ENCODE measurements at regions not wholly inside any gene's neighbourhood (a gene's known extent, or its start where the extent isn't known, plus 50 kb on each side); places are given as distances from the start of the nearest gene placed in this dataset.

DNA sequence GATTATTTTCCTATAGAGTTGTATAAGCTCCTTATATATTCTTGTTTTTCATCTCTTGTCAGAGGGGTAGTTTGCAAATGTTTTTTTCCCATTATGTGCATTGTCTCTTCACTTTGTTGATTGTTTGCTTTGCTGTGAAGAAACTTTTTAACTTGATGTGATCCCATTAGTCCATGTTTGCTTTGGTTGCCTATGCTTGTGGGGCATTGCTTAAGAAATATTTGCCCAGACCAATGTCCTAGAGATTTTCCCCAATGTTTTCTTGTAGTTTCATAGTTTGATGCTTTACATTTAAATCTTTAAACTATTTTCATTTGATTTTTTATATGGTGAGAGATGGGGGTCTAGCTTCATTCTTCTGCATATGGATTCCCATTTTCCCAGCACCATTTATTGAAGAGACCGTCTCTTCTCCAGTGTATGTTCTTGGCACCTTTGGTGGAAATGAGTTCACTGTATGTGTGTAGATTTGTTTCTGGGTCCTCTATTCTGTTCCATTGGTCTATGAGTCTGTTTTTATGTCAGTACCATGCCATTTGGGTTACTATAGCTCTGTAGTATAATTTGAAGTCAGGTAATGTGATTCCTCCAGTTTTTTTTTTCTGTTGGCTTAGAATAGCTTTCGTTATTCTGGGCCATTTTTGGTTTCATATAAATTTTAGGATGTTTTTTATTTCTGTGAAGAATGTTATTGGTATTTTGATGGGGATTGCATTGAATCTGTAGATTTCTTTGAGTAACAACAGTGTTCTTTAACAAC lies 165.8 kb downstream of the ABCA8 start:
- Mint-ChIP-seq H3K4me3 (ENCODE audit: low read depth) (no peak overlapping the region), H3K4me1 (ENCODE audit: low read depth) (peaks cover 17% of the 10 kb centered on the region), H3K9me3 (ENCODE audit: low read depth) (peaks cover 18% of the 10 kb centered on the region), H3K27ac (no peak overlapping the region), H3K36me3 (ENCODE audit: insufficient read depth) (no peaks in the 10 kb centered on the region), H3K27me3 (no peaks in the 10 kb centered on the region)
- no peak for DNase-seq (ENCODE audit: low spot score, unreplicated experiment)
- TF ChIP-seq, protein P1, sequence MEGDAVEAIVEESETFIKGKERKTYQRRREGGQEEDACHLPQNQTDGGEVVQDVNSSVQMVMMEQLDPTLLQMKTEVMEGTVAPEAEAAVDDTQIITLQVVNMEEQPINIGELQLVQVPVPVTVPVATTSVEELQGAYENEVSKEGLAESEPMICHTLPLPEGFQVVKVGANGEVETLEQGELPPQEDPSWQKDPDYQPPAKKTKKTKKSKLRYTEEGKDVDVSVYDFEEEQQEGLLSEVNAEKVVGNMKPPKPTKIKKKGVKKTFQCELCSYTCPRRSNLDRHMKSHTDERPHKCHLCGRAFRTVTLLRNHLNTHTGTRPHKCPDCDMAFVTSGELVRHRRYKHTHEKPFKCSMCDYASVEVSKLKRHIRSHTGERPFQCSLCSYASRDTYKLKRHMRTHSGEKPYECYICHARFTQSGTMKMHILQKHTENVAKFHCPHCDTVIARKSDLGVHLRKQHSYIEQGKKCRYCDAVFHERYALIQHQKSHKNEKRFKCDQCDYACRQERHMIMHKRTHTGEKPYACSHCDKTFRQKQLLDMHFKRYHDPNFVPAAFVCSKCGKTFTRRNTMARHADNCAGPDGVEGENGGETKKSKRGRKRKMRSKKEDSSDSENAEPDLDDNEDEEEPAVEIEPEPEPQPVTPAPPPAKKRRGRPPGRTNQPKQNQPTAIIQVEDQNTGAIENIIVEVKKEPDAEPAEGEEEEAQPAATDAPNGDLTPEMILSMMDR (IDR thresholded peaks at IDR 0.05; ENCODE audit: unreplicated experiment): no peak

DNA sequence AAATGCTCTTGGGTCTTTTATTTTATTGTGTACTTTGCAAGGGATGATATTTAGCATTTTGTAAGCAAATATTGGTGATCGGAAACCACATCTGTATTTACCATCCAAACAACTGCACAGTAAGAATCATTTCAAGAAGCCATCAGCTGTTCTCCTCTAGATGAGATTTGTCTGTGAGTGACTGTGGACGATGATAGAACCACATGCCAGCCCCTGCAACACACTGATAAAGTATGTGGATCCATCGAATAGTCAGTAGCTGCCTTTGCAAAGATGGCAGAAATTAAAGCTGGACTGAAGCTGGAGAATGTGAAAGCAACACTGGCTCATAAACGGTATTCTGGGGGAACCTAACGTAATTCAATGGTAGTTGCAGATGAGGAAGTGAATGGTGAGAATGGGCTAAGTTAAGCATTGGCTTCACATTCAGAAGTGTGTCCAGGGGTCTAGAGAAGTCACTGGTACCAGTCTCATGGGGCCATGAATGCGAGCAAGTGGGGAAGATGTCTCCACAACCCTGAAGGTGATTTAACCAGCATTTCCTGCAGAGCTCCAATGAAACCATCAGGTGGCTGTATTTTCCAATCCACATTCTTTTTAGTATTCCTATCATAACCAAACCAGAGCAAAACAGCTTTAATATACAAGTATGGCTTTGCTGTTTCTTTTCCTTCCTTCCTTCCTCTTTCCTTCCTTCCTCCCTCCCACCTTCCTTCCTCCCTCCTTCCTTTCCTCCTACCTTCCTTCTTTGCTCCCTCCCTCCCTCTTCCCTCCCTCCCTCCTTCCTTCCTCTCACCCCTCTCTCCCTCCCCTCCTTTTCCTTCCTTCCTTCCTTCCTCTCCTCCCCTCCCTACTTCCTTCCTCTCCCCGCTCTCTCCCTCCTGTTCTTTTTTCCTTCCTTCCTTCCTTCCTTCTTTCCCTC lies 169.4 kb downstream of the ABCA8 start:
- no peak overlapping the region for H3K4me3 Mint-ChIP-seq (ENCODE audit: low read depth)
- DNase-seq (ENCODE audit: low spot score, unreplicated experiment): no peak
- no peaks in the 10 kb centered on the region for H3K27me3 Mint-ChIP-seq
- no peak overlapping the region for H3K27ac Mint-ChIP-seq
- H3K9me3 Mint-ChIP-seq (ENCODE audit: low read depth): peaks cover 18% of the 10 kb centered on the region
- H3K36me3 Mint-ChIP-seq (ENCODE audit: insufficient read depth): peaks cover 2% of the 10 kb centered on the region
- TF ChIP-seq, protein P1 (IDR thresholded peaks at IDR 0.05; ENCODE audit: unreplicated experiment): no peak
- H3K4me1 Mint-ChIP-seq (ENCODE audit: low read depth): no peaks in the 10 kb centered on the region

DNA sequence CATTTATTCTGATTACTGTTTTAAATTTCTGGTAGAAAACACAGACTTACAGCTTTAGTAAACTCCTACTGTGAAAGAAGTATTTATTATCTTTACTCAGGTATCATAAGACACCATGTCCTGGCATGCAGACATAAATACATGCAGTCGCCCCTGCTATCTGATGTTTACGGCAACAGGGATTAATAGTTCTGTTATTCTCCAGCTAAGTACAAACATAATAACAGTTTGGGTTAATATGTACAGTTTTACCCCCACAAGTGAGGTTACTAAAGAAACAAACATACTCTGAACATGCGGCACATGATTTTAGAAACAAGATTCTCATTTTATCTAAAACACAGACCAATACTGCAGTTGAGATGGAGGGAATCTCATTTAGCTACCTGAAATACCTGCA lies 170.8 kb downstream of the ABCA8 start:
- Mint-ChIP-seq H3K4me3 (ENCODE audit: low read depth) (no peak overlapping the region), H3K27me3 (no peaks in the 10 kb centered on the region), H3K36me3 (ENCODE audit: insufficient read depth) (peaks cover 2% of the 10 kb centered on the region), H3K27ac (no peak overlapping the region), H3K4me1 (ENCODE audit: low read depth) (peaks cover 1% of the 10 kb centered on the region), H3K9me3 (ENCODE audit: low read depth) (peaks cover 8% of the 10 kb centered on the region)
- DNase-seq (ENCODE audit: low spot score, unreplicated experiment): no peak
- TF ChIP-seq, protein P1 (IDR thresholded peaks at IDR 0.05; ENCODE audit: unreplicated experiment): no peak

DNA sequence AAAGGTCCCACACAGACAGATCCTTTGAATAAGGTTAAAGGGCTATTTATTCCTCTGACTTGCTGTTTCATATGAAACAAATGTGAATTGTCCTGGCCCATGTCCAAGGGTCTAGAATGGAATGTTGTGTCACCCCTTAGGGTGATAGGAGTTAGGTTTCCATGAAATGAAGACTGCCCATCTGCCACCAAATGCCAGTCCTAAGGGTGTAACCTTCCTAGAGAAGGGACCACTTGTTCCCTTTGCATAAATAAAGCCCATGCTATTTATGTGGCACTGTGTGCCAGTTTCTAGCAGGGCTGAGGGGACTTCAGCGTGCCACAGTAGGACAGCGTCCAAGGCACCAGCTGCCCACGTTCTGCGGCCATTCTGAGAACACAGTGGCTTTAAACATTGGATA lies 171.3 kb downstream of the ABCA8 start:
- Mint-ChIP-seq H3K4me3 (ENCODE audit: low read depth) (no peak overlapping the region), H3K27ac (no peak overlapping the region), H3K9me3 (ENCODE audit: low read depth) (peaks cover 2% of the 10 kb centered on the region), H3K4me1 (ENCODE audit: low read depth) (peaks cover 4% of the 10 kb centered on the region), H3K36me3 (ENCODE audit: insufficient read depth) (peaks cover 2% of the 10 kb centered on the region), H3K27me3 (no peaks in the 10 kb centered on the region)
- TF ChIP-seq, protein P1 (IDR thresholded peaks at IDR 0.05; ENCODE audit: unreplicated experiment): no peak
- no peak for DNase-seq (ENCODE audit: low spot score, unreplicated experiment)

DNA sequence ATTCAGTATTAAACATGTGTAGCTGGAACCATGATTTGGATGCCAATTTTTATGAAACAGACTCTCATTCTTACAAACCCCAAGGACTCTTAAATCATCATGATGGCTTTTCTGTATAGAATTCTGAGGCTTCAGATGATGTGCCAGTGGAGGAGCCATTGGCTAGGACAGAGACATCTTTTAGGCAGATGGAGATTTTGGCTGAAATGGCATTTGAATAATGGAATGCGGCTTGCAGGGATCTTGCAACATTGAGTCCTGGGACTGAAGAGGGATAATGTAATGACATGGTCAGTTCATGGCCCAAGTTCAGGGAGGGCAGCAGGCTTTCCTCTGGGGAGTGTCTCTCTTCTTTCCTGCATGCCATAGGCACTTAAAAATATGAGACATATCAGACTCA lies 172.4 kb downstream of the ABCA8 start:
- TF ChIP-seq, protein P1 (IDR thresholded peaks at IDR 0.05; ENCODE audit: unreplicated experiment): no peak
- H3K27me3 Mint-ChIP-seq: no peaks in the 10 kb centered on the region
- no peaks in the 10 kb centered on the region for H3K9me3 Mint-ChIP-seq (ENCODE audit: low read depth)
- DNase-seq (ENCODE audit: low spot score, unreplicated experiment): no peak
- H3K4me3 Mint-ChIP-seq (ENCODE audit: low read depth): no peak overlapping the region
- peaks cover 2% of the 10 kb centered on the region for H3K36me3 Mint-ChIP-seq (ENCODE audit: insufficient read depth)
- no peak overlapping the region for H3K27ac Mint-ChIP-seq
- peaks cover 13% of the 10 kb centered on the region for H3K4me1 Mint-ChIP-seq (ENCODE audit: low read depth)
